CD4-positive, CD25-positive, alpha-beta regulatory T cell (primary cell): ENCODE measurements at regions not wholly inside any gene's neighbourhood (a gene's known extent, or its start where the extent isn't known, plus 50 kb on each side); places are given as distances from the start of the nearest gene placed in this dataset.
"Not testable (repeated sequence)": the region's sequence is repeated elsewhere in the genome, so short reads cannot be mapped to it uniquely, and the experiment has no call there.

Experiments used
- ATAC-seq, 2 donors: fragments of 150-1000 bp; cut with Tn5 transposase; one replicate each; pipeline ENCODE4 v1.10.0; 2021; ENCODE audit warnings: low read depth in 2 of 2, moderate number of reproducible peaks in 2 of 2, moderate library complexity in 1 of 2
- DNase-seq, 3 donors: peaks; one replicate each; pipeline versions ENCODE4 v3.0.0 to v3.0.0-alpha.2; 2012 to 2022; ENCODE audit warnings: mixed read lengths in 1 of 3
- H3K27ac ChIP-seq: one replicate; pipeline ENCODE4 v1.7.0; 2013; ENCODE audit warnings: mild to moderate bottlenecking, low read length; ENCODE audit not compliant: insufficient read depth, poor library complexity, severe bottlenecking
- H3K27me3 ChIP-seq: one replicate; pipeline ENCODE4 v1.7.0; 2013; ENCODE audit warnings: low read length; ENCODE audit not compliant: control insufficient read depth, insufficient read depth
- H3K36me3 ChIP-seq: one replicate; pipeline ENCODE4 v1.7.0; 2013; ENCODE audit warnings: mild to moderate bottlenecking, low read length, moderate library complexity; ENCODE audit not compliant: control insufficient read depth, insufficient read depth
- H3K4me1 ChIP-seq: 2 replicates; pipeline ENCODE4 v1.7.0; 2013; ENCODE audit warnings: mild to moderate bottlenecking, low read length; ENCODE audit not compliant: insufficient read depth, control insufficient read depth, poor library complexity, severe bottlenecking
- H3K4me3 ChIP-seq: one replicate; pipeline ENCODE4 v1.7.0; 2013; ENCODE audit warnings: low read depth, mild to moderate bottlenecking, low read length, moderate library complexity
- H3K9me3 ChIP-seq, 2 experiments: 1 replicate in 1 of 2; 2 replicates in 1 of 2; pipeline ENCODE4 v1.7.0; 2013; ENCODE audit warnings: low read length in 2 of 2, mild to moderate bottlenecking in 1 of 2, moderate library complexity in 1 of 2; ENCODE audit not compliant: control insufficient read depth in 2 of 2
- H3K27ac Mint-ChIP-seq, 3 donors: one replicate each; pipeline ENCODE4 v1.8.0; 2020 to 2022; ENCODE audit warnings: mild to moderate bottlenecking in 3 of 3, mixed read lengths in 3 of 3, moderate library complexity in 2 of 3
- H3K27me3 Mint-ChIP-seq: one replicate; pipeline ENCODE4 v1.8.0; 2022; ENCODE audit warnings: mild to moderate bottlenecking, mixed read lengths
- H3K36me3 Mint-ChIP-seq: one replicate; pipeline ENCODE4 v1.8.0; 2020; ENCODE audit warnings: mixed read lengths
- H3K4me1 Mint-ChIP-seq, 4 donors: one replicate each; pipeline ENCODE4 v1.8.0; 2020 to 2022; ENCODE audit warnings: mixed read lengths in 4 of 4, mild to moderate bottlenecking in 1 of 4
- H3K4me3 Mint-ChIP-seq, 4 donors: one replicate each; pipeline ENCODE4 v1.8.0; 2020 to 2022; ENCODE audit warnings: mild to moderate bottlenecking in 4 of 4, mixed read lengths in 4 of 4, moderate library complexity in 3 of 4
- H3K9me3 Mint-ChIP-seq, 7 donors: one replicate each; pipeline ENCODE4 v1.8.0; 2020 to 2022; ENCODE audit warnings: mixed read lengths in 7 of 7, mild to moderate bottlenecking in 3 of 7, moderate library complexity in 2 of 7

- Mint-ChIP-seq H3K4me3 (no peak overlapping the region), H3K27ac (no peak overlapping the region), H3K36me3 (no peaks in the 10 kb centered on the region), H3K9me3 (no peaks in the 10 kb centered on the region), H3K27me3 (no peaks in the 10 kb centered on the region), H3K4me1 (no peaks in the 10 kb centered on the region)
- Histone ChIP-seq H3K9me3 (no peaks in the 10 kb centered on the region), H3K4me3 (no peak overlapping the region), H3K27ac (no peak overlapping the region), H3K27me3 (no peaks in the 10 kb centered on the region), H3K36me3 (no peaks in the 10 kb centered on the region), H3K4me1 (no peaks in the 10 kb centered on the region)
- no peak for DNase-seq
- ATAC-seq, result no peak
These were observed 76.1 kb upstream of the ETAA1 start for GRCh38 chr2:67320861-67321587.

- ATAC-seq, result no peak
- Mint-ChIP-seq H3K27ac (no peak overlapping the region), H3K4me3 (no peak overlapping the region), H3K4me1 (no peaks in the 10 kb centered on the region), H3K27me3 (no peaks in the 10 kb centered on the region), H3K9me3 (no peaks in the 10 kb centered on the region), H3K36me3 (no peaks in the 10 kb centered on the region)
- Histone ChIP-seq H3K27ac (no peak overlapping the region), H3K4me3 (no peak overlapping the region), H3K4me1 (no peaks in the 10 kb centered on the region), H3K27me3 (no peaks in the 10 kb centered on the region), H3K36me3 (no peaks in the 10 kb centered on the region), H3K9me3 (no peaks in the 10 kb centered on the region)
- DNase-seq, result no peak
These were observed 75.6 kb upstream of the ETAA1 start for GRCh38 chr2:67321588-67321903.

- Histone ChIP-seq H3K9me3 (no peaks in the 10 kb centered on the region), H3K27ac (no peak overlapping the region), H3K36me3 (no peaks in the 10 kb centered on the region), H3K4me1 (no peaks in the 10 kb centered on the region), H3K4me3 (no peak overlapping the region), H3K27me3 (no peaks in the 10 kb centered on the region)
- Mint-ChIP-seq H3K4me3 (no peak overlapping the region), H3K9me3 (no peaks in the 10 kb centered on the region), H3K27ac (no peak overlapping the region), H3K36me3 (no peaks in the 10 kb centered on the region), H3K4me1 (no peaks in the 10 kb centered on the region), H3K27me3 (no peaks in the 10 kb centered on the region)
- DNase-seq (no peak), ATAC-seq (no peak)
These were observed 74.7 kb upstream of the ETAA1 start for GRCh38 chr2:67322353-67323001.

GRCh38 chr2:67323209-67323991, 73.7 kb upstream of the ETAA1 start:
- ATAC-seq, result no peak
- Mint-ChIP-seq H3K4me3 (no peak overlapping the region), H3K27me3 (no peaks in the 10 kb centered on the region), H3K9me3 (no peaks in the 10 kb centered on the region), H3K36me3 (no peaks in the 10 kb centered on the region), H3K4me1 (no peaks in the 10 kb centered on the region), H3K27ac (no peak overlapping the region)
- no peak overlapping the region for H3K27ac ChIP-seq
- no peak for DNase-seq
- H3K9me3 ChIP-seq, result no peaks in the 10 kb centered on the region
- H3K4me1 ChIP-seq, result no peaks in the 10 kb centered on the region
- H3K27me3 ChIP-seq, result no peaks in the 10 kb centered on the region
- no peaks in the 10 kb centered on the region for H3K36me3 ChIP-seq
- no peak overlapping the region for H3K4me3 ChIP-seq

GRCh38 chr2:67329513-67329912, 67.6 kb upstream of the ETAA1 start:
- Histone ChIP-seq H3K36me3 (no peaks in the 10 kb centered on the region), H3K4me3 (no peak overlapping the region), H3K27me3 (no peaks in the 10 kb centered on the region), H3K27ac (no peak overlapping the region), H3K9me3 (no peaks in the 10 kb centered on the region), H3K4me1 (no peaks in the 10 kb centered on the region)
- Mint-ChIP-seq H3K36me3 (no peaks in the 10 kb centered on the region), H3K4me1 (no peaks in the 10 kb centered on the region), H3K27ac (no peak overlapping the region), H3K27me3 (no peaks in the 10 kb centered on the region), H3K9me3 (no peaks in the 10 kb centered on the region), H3K4me3 (no peak overlapping the region)
- no peak for DNase-seq
- no peak for ATAC-seq

- Mint-ChIP-seq H3K4me3 (no peak overlapping the region), H3K9me3 (no peaks in the 10 kb centered on the region), H3K4me1 (no peaks in the 10 kb centered on the region), H3K36me3 (no peaks in the 10 kb centered on the region), H3K27ac (no peak overlapping the region), H3K27me3 (no peaks in the 10 kb centered on the region)
- Histone ChIP-seq H3K9me3 (no peaks in the 10 kb centered on the region), H3K4me3 (no peak overlapping the region), H3K36me3 (no peaks in the 10 kb centered on the region), H3K27ac (no peak overlapping the region), H3K4me1 (no peaks in the 10 kb centered on the region), H3K27me3 (no peaks in the 10 kb centered on the region)
- DNase-seq (no peak), ATAC-seq (no peak)
These were observed 67.2 kb upstream of the ETAA1 start for GRCh38 chr2:67329951-67330350.

- H3K36me3 ChIP-seq, H3K27ac Mint-ChIP-seq, H3K4me1 Mint-ChIP-seq, H3K27ac ChIP-seq, H3K4me1 ChIP-seq, ATAC-seq, H3K27me3 ChIP-seq, H3K27me3 Mint-ChIP-seq, H3K9me3 ChIP-seq, H3K9me3 Mint-ChIP-seq, DNase-seq, H3K4me3 ChIP-seq, H3K36me3 Mint-ChIP-seq, H3K4me3 Mint-ChIP-seq: not testable (repeated sequence)
These were observed 65.6 kb upstream of the ETAA1 start for GRCh38 chr2:67331419-67332086.
